GM08714 (cell line): ENCODE measurements at regions not wholly inside any gene's neighbourhood (a gene's known extent, or its start where the extent isn't known, plus 50 kb on each side); places are given as distances from the start of the nearest gene placed in this dataset.

Experiments
- H3K4me3 ChIP-seq: fragments of 200-500 bp; sonication (Bioruptor generic); 2 replicates; pipeline ENCODE4 v1.5.1; 2014; ENCODE audit warnings: mild to moderate bottlenecking, low read length, inconsistent platforms
- ZNF274 ChIP-seq: IDR thresholded peaks from 2 replicates; pipeline ENCODE4 v1.6.1; 2012; ENCODE audit warnings: mild to moderate bottlenecking, low read depth, low read length

DNA sequence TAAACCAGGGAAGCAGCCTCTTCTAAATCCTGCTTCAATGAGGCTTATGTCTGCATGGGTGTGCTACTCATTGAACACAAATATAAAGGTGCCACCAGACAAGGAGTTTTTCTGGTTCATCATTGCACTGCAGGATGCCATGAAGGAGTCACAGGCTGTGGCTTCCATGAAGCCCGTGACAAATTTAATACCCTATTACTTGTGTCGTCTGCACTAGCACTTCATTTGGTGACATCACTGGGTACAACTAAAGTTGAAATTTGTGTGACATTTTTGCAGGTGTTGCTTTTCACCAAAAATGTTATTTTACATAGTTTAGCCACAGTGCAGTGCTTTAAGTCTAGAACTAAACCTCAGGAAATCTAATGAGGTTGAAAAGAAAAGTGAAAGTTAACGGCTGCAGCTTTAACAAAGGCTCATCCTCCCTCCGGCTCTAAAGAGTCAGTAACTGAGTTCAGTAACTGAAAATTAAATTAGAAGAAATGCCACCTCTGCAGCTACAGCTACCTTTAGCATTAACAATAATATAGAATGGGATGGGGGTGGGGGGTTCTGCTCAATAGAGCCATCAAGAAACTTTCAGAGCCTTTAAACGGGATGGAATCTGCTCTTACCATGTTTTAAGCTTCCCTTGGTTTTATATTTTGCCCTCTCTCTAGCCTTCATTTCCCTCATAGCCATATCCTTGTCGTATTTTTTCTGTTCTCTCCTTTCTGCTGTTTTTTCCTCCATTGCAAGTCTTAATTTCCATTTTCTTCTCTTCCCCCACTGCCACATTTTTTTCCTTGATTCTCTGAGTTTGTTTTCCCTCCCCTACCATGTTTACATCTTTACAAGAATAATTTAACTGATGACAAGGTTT lies 233.8 kb upstream of the TMEM161B start:
- peak overlapping the region; percentile 69 for H3K4me3 ChIP-seq
- TF ChIP-seq ZNF274: no peak

DNA sequence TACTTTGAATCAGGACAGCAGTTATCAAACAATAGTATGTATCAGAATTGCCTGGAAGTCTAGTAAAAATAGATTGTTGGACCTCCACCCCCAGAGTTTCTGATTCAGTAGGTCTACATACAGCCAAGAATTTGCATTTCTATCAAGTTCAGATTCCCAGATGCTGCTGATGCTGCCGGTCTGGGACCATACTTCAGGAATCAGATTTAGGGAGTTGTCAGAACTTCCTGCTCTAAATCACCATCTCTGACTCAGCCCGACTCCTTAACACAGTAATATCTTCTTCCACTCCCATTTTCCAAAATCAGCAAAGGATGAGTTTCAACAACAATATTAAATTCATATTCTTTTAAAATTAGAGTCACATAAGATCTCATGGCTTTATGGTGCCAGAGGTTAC lies 227.2 kb upstream of the TMEM161B start:
- no peak for TF ChIP-seq ZNF274
- no peak overlapping the region for H3K4me3 ChIP-seq

DNA sequence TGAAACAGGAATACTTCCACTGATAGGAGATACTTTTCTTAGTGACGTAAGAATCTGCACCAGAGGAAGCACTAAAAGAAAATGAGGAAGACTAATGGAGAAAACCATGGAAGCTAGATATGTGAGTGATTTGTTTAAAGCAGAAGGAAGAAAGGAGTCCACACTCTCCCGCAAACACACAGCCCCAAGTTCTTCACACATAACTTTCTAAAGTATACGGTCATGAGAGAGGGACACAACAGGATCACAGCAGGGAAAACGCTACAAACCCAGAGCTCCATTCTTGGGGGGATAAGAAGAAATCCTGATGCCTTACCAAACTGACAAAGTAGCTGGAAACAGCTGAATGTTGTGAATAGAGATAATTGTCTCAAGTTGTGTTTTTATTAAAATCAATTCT lies 222.2 kb upstream of the TMEM161B start:
- H3K4me3 ChIP-seq: no peak overlapping the region
- TF ChIP-seq ZNF274: no peak

DNA sequence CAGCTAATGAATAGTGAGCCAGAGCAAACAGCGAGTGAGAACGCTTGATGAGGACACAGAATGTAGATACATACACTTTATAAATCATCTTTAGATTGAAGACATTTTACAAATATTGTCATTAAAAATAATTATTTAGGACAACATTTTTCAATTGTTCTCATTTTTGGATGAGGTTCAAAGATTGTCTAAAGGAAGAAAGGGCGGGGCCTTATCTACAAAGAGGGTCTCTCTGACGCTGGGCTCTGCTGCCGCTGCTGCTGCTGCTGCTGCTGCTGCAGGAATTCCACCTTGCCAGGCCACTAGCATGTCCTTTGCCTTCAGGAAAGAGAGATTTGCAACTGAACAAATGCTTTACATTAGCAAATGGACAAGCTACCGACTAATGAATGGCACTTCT lies 220.7 kb upstream of the TMEM161B start:
- no peak for TF ChIP-seq ZNF274
- no peak overlapping the region for H3K4me3 ChIP-seq

DNA sequence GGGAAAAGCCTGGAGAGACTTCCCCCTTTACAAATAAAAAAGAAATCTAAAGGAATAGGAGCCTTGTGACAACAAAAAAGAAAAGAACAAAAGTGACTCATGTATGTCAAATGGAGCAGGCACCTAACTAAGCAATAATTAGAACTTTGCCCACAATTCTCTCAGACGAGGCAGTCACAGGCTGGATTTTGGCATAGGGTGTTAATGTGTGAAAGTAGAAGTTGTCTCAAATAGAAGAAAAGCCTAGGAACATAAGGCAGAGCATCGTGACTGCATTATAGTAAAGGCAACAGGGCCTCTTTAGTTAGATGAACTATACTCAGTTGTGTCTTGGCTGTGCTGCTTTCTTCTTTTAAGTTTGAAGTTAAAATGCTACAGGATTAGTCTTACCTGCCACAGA lies 219.9 kb upstream of the TMEM161B start:
- no peak overlapping the region for H3K4me3 ChIP-seq
- TF ChIP-seq ZNF274: no peak

DNA sequence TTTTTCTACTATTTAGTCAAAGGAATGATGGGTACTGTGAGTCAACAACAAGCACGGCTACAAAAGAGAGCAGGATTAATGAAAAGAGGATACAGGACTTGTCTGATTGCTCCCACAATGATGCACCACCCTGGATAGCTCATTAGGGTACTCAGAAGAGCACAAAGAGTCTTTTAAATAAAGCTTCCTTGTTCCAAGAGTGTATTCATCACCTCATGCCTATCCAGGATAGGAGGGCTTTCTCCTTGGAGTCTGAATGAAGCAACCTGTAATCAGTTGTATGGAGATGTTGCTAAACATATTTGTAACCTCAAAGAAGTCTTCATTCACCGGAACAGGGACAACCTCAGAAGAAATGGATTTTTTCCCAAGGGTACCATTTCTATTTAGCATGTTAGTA lies 219.5 kb upstream of the TMEM161B start:
- H3K4me3 ChIP-seq: no peak overlapping the region
- TF ChIP-seq ZNF274: no peak

DNA sequence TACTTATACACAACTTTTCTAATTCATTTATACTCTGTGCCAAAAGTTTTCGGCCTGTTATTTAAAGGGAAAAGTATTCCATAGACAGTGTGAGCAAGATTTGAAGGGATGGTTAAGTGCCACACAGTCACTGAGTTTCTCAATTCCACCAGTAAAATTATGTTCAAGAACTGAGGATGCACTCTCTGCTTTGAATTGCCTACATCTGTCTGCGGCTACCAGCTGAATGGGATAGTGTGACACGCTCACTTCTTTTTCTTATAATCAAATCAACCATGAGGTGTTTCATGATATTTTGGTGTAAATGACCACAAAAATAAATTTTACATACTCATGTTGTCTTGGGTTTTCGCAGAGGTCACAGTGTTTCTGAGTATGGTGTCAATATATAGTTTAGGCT lies 218.4 kb upstream of the TMEM161B start:
- no peak for TF ChIP-seq ZNF274
- H3K4me3 ChIP-seq: no peak overlapping the region

DNA sequence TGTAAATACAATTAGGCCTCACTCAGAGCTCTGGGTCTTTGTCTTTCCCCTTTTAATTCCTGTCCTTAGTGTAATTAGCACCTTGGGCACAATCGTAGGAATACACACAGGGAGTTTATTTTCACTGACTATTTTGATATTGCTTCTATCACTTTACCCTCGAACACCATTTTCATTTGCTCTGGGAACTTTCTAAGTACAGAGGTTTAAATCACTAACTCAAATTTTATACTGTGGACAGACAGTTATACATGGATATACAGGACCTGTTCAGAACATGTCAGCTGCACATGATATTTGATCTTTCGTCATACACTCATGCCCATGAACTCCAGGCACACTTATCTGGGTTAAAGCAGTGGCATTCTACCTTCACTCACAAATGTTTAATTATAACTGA lies 217.8 kb upstream of the TMEM161B start:
- H3K4me3 ChIP-seq: no peak overlapping the region
- TF ChIP-seq ZNF274: no peak

DNA sequence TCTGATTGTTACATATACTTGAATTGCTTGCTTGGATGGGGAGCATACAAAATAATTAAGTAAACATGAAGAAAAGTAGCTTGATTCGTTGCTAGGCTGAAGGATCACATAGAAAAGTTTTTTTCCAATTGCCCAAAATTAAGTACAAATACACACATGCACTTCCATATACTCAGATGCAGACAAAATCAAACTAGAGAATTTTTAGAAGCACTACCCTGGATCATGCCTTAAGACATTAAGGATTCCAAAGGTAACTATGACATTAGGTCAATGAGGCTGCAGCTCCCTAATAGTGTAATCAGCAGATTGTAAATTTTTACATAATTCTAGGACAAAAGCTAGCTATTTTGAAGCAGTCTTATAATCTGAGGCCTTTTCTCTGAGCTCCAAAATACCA lies 216.9 kb upstream of the TMEM161B start:
- no peak for TF ChIP-seq ZNF274

DNA sequence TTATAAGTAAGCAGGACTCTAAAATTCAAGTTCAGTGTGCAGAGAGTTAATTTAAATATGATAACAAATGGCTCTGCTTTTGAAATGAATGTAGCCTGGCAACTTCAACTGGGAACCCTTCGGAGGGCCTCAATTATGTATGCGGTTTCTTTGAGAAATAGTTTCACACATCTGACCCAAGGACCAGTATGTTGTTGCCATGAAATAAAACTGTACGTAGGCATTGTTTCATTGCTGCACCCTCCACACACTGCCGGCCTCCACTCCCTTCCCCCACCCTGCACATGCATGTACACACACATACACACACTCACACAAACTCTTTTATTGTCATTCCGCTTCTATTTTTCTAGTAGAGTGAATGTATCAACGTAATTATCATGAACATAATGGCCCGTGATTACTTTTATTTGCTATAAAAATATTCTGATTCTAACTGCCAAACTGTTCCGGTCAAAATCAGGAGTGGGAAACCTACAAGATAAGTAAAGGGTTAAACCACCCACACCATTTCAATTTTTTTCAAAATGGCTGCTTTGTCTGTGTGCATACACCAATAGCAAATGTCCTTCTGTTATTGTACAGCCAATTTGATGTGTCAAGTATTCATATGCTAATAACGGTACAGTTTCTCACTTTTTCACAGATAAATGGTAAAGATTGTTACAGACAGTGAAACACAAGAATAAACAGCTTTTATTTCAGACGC lies 215.5 kb upstream of the TMEM161B start:
- no peak for TF ChIP-seq ZNF274
- no peak overlapping the region for H3K4me3 ChIP-seq

More for the DNA sequence above, 216.9 kb upstream of the TMEM161B start:
- no peak overlapping the region for H3K4me3 ChIP-seq

DNA sequence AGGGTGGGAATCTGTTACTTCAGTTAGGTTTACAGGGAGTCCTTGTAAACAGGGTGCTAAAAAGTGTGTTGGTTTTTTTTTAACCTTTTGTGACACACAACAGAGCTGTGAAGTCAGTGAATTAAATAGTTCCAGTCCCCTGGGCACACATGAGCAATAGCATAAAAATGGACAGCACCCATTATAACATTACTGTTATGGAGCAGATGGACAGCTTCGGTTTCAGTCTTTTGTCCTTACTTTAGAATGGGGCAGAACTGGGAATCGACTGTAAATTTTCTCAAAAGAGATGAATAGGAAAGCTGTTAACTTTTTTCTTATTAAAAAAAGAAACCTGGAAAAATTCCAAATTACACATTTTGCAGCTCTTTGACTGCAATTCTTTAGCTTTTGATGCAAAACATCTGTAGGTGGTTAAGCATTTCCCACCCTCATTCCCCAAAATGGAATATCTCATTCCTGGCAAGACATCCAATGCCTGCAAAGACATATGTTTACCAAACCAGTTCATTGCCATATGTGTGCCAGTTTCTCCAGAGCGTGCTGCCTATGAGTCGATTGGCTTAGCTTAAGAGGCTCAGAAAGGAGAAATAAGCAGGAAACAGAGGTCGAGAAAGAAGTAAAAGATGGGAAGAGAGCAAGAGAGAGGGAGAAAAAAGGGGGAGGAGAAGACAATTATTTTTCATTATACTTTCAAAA lies 212.3 kb upstream of the TMEM161B start:
- no peak overlapping the region for H3K4me3 ChIP-seq
- TF ChIP-seq ZNF274: no peak

DNA sequence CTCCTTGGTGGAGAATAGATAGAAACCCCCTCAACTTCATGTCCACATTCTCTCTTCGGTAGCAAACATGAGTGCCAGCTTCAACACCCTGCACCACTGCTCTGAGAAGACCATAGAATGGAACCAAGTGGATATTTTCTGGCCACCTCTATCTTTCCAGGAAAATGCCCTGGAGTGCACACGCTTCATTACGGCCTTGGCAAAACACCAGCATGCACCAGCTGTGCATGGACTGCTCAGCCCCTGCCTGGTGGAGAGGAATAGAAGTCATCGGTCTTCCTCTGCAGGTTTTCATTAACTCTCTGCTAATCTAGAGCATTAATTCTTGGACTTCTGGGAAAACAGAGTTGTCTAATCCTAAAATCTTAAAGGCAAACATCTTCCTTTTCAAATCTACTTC lies 211.6 kb upstream of the TMEM161B start:
- H3K4me3 ChIP-seq: no peak overlapping the region
- no peak for TF ChIP-seq ZNF274

DNA sequence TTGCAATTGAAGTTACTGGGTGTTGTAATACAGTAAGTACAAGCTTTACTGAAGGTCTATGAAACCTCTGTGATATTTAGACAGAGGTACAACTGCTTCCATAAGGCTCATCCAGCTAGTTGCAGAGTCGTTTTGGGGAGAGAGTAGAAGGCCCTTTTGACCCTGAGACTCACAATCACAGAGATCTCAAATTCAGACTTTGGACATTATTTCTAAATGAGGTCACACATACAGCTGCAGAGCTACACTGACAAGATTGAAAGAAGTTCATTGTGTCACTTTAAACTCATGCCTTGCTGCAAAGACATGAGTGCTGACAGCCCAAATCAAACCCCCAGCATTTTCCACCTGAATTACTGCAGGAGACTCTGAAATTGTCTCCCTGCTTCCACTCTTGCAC lies 205.9 kb upstream of the TMEM161B start:
- no peak for TF ChIP-seq ZNF274
- no peak overlapping the region for H3K4me3 ChIP-seq

DNA sequence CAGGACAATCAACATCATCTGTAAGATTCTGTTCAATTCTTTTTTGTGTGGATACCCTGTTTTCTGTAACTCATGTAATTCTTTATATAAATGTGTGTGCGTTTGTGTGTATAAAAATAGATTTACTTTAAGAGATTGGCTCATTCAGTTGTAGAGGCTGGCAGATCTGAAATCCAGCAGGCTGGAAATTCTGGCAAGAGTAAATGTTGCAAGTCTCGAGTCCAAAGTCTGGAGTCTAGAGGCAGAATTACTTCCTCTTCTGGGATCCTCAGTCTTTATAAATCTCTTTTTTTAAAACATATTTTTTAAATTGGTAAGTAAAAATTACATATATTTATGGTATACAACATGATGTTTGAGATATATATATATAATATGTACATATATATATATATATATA lies 202.1 kb upstream of the TMEM161B start:
- no peak overlapping the region for H3K4me3 ChIP-seq
- TF ChIP-seq ZNF274: no peak

DNA sequence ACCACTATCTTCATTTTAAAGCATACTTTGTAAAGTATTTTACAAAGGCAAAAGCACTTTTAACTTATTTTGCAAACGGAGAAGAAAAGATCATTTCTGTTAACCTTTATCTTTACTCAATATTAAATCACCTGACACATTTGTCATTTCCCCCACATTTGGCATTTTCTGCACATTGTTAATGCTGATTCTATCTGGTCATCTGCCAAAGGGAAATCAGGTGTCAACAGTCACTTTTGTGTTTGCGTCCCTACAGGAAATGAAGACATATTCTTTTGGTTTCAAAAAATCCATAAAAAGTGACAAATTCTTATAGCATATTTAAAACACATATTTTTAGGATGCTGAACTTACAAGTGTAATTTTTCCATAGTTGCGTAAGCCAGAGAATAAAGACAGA lies 191.3 kb upstream of the TMEM161B start:
- H3K4me3 ChIP-seq: no peak overlapping the region
- TF ChIP-seq ZNF274: no peak

DNA sequence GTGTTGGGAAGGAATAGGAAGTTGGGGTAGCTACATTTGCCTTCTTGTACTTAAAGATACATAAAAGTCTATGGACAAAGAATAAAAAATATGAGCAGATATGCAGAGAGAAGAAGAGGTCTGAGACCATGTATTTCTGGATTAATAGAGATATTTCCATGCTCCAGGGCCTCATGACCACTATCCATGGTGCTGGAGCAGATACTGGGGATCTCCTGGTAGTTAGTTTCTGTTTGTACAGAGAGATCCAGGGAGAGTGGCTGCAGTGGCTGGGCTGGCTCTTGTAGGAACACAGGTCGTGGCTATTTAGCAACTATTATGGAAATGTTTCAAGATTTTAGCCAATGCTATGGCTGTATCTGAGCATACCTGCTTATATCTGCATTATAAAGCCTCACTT lies 184.2 kb upstream of the TMEM161B start:
- H3K4me3 ChIP-seq: no peak overlapping the region
- TF ChIP-seq ZNF274: no peak
